ENCODE measurements at regions not wholly inside any gene's neighbourhood (a gene's known extent, or its start where the extent isn't known, plus 50 kb on each side); places are given as distances from the start of the nearest gene placed in this dataset.

GRCh38 chr18:65021021-65021420 is 729.8 kb upstream of the CDH7 start:
- TF ChIP-seq, protein P1, sequence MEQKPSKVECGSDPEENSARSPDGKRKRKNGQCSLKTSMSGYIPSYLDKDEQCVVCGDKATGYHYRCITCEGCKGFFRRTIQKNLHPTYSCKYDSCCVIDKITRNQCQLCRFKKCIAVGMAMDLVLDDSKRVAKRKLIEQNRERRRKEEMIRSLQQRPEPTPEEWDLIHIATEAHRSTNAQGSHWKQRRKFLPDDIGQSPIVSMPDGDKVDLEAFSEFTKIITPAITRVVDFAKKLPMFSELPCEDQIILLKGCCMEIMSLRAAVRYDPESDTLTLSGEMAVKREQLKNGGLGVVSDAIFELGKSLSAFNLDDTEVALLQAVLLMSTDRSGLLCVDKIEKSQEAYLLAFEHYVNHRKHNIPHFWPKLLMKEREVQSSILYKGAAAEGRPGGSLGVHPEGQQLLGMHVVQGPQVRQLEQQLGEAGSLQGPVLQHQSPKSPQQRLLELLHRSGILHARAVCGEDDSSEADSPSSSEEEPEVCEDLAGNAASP (CRISPR knock-in tag; IDR thresholded peaks at IDR 0.05; ENCODE audit: borderline replicate concordance): no peak
- TF ChIP-seq IRF1 (CRISPR knock-in tag; IDR thresholded peaks at IDR 0.05; ENCODE audit: low read depth): no peak
- TF ChIP-seq RAD21 (CRISPR knock-in tag; IDR thresholded peaks at IDR 0.05): no peak
- TF ChIP-seq JUND (CRISPR knock-in tag; IDR thresholded peaks at IDR 0.05): no peak
- TF ChIP-seq ZNF10 (CRISPR knock-in tag; IDR thresholded peaks at IDR 0.05; ENCODE audit: borderline replicate concordance, low read depth): no peak
- TF ChIP-seq HNF4G (IDR thresholded peaks at IDR 0.05; ENCODE audit: borderline replicate concordance, low read depth, low read length): no peak
- no peak for TF ChIP-seq HNF4G (CRISPR knock-in tag; IDR thresholded peaks at IDR 0.05; ENCODE audit: borderline replicate concordance, low read depth)
- no peak for TF ChIP-seq FOXA1 (IDR thresholded peaks at IDR 0.05)
- TF ChIP-seq FOXA1 (CRISPR knock-in tag; IDR thresholded peaks at IDR 0.05): no peak
- no peak for TF ChIP-seq ERF (CRISPR knock-in tag; IDR thresholded peaks at IDR 0.05)
- TF ChIP-seq ETV6 (CRISPR knock-in tag; conservative IDR thresholded peaks at IDR 0.05): no peak
- TF ChIP-seq RBAK (CRISPR knock-in tag; IDR thresholded peaks at IDR 0.05): no peak
- TF ChIP-seq ARID3A (IDR thresholded peaks at IDR 0.05; ENCODE audit: low read depth, low read length): no peak
- no peak for TF ChIP-seq ZFP1 (CRISPR knock-in tag; IDR thresholded peaks at IDR 0.05)
- TF ChIP-seq, protein P2, sequence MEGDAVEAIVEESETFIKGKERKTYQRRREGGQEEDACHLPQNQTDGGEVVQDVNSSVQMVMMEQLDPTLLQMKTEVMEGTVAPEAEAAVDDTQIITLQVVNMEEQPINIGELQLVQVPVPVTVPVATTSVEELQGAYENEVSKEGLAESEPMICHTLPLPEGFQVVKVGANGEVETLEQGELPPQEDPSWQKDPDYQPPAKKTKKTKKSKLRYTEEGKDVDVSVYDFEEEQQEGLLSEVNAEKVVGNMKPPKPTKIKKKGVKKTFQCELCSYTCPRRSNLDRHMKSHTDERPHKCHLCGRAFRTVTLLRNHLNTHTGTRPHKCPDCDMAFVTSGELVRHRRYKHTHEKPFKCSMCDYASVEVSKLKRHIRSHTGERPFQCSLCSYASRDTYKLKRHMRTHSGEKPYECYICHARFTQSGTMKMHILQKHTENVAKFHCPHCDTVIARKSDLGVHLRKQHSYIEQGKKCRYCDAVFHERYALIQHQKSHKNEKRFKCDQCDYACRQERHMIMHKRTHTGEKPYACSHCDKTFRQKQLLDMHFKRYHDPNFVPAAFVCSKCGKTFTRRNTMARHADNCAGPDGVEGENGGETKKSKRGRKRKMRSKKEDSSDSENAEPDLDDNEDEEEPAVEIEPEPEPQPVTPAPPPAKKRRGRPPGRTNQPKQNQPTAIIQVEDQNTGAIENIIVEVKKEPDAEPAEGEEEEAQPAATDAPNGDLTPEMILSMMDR (CRISPR knock-in tag; IDR thresholded peaks at IDR 0.05): no peak
- no peak for TF ChIP-seq MYC (CRISPR knock-in tag; IDR thresholded peaks at IDR 0.05; ENCODE audit: borderline replicate concordance)
